Colonic mucosa (tissue), 4 donors: ENCODE measurements at regions not wholly inside any gene's neighbourhood (a gene's known extent, or its start where the extent isn't known, plus 50 kb on each side); places are given as distances from the start of the nearest gene placed in this dataset.

Experiments used
- DNase-seq: peaks from one replicate; pipeline ENCODE4 v3.0.0-alpha.2; 2020
- H3K27ac ChIP-seq: fragments of 200-600 bp; one replicate; pipeline ENCODE4 v1.8.0; 2021
- H3K27me3 ChIP-seq: fragments of 200-600 bp; one replicate; pipeline ENCODE4 v1.8.0; 2021
- H3K36me3 ChIP-seq: fragments of 200-600 bp; one replicate; pipeline ENCODE4 v1.8.0; 2021
- H3K4me1 ChIP-seq: fragments of 200-600 bp; one replicate; pipeline ENCODE4 v1.8.0; 2021; ENCODE audit warnings: mild to moderate bottlenecking
- H3K4me3 ChIP-seq: fragments of 200-600 bp; one replicate; pipeline ENCODE4 v1.8.0; 2021
- H3K9ac ChIP-seq, 2 donors: one replicate each; pipeline ENCODE4 v1.7.0; 2013; ENCODE audit warnings: control low read depth in 2 of 2, low read depth in 2 of 2, low read length in 2 of 2
- H3K9me3 ChIP-seq: fragments of 200-600 bp; one replicate; pipeline ENCODE4 v1.8.0; 2021
- intact Hi-C: fragments of 100-400 bp; cut with DNase I; formaldehyde crosslinking; loops from one replicate; pipeline ENCODE4 v1.14.1; 2022
- TF ChIP-seq, protein P1 (sequence below): fragments of 200-600 bp; IDR thresholded peaks from one replicate; pipeline ENCODE4 v1.8.0; 2022; ENCODE audit warnings: antibody characterized with exemption, mild to moderate bottlenecking
- donor health status: healthy.
- donor health status: DM: no; HTN: no; CAD: no.
- donor health status: DM: no; HTN: no; CAD: no.

DNA sequence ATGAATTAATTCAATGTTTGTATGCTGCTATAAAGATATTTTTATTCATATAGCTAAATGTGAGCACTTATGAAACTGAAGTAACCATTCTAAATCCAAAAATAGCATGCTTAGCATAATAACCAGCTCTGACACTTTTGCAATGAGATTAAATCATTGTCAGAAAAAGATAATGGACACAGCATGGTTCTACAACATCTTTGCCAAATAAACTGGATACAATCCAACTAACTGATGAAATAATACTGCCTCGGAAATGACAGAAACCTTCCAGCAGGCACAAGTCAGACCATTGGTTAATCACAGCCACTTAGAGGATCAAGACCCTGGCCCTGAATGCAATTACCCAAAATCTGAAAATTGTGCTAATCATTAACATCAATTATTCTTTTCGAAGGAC is 592.7 kb upstream of the ADGRL4 start:
- intact Hi-C loops = no loop called here

DNA sequence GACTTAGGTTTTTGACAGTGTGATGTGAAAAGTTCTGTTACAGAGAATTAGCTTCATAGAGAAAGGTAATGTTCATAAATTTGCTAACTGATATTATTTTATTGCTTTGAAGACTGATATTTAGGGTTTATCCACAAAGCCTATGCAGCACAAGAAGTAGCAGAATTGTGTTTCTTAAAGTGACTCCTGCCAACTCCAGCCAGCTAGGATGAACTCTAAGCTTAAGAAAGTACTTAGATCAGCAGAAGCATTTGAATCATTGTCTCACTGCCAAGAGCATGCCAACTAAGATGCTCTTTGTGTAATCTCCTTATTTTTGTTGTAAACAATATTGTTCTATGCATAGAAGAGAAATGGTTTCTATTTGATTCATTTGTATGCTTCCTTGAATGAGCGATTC is 589.4 kb upstream of the ADGRL4 start:
- Histone ChIP-seq H3K27me3 (no peaks in the 10 kb centered on the region), H3K9ac (no peak overlapping the region), H3K9me3 (no peaks in the 10 kb centered on the region), H3K4me1 (no peaks in the 10 kb centered on the region), H3K4me3 (no peak overlapping the region), H3K36me3 (no peaks in the 10 kb centered on the region), H3K27ac (no peak overlapping the region)
- intact Hi-C loops = no loop called here
- TF ChIP-seq, protein P1, sequence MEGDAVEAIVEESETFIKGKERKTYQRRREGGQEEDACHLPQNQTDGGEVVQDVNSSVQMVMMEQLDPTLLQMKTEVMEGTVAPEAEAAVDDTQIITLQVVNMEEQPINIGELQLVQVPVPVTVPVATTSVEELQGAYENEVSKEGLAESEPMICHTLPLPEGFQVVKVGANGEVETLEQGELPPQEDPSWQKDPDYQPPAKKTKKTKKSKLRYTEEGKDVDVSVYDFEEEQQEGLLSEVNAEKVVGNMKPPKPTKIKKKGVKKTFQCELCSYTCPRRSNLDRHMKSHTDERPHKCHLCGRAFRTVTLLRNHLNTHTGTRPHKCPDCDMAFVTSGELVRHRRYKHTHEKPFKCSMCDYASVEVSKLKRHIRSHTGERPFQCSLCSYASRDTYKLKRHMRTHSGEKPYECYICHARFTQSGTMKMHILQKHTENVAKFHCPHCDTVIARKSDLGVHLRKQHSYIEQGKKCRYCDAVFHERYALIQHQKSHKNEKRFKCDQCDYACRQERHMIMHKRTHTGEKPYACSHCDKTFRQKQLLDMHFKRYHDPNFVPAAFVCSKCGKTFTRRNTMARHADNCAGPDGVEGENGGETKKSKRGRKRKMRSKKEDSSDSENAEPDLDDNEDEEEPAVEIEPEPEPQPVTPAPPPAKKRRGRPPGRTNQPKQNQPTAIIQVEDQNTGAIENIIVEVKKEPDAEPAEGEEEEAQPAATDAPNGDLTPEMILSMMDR = no peak
- no peak for DNase-seq

More for the DNA sequence above, 592.7 kb upstream of the ADGRL4 start:
- no peak for DNase-seq
- H3K36me3 ChIP-seq = no peaks in the 10 kb centered on the region
- no peak overlapping the region for H3K27ac ChIP-seq
- no peaks in the 10 kb centered on the region for H3K4me1 ChIP-seq
- H3K9ac ChIP-seq = no peak overlapping the region
- H3K27me3 ChIP-seq = no peaks in the 10 kb centered on the region
- TF ChIP-seq, protein P1 = no peak
- no peak overlapping the region for H3K4me3 ChIP-seq
- no peaks in the 10 kb centered on the region for H3K9me3 ChIP-seq

DNA sequence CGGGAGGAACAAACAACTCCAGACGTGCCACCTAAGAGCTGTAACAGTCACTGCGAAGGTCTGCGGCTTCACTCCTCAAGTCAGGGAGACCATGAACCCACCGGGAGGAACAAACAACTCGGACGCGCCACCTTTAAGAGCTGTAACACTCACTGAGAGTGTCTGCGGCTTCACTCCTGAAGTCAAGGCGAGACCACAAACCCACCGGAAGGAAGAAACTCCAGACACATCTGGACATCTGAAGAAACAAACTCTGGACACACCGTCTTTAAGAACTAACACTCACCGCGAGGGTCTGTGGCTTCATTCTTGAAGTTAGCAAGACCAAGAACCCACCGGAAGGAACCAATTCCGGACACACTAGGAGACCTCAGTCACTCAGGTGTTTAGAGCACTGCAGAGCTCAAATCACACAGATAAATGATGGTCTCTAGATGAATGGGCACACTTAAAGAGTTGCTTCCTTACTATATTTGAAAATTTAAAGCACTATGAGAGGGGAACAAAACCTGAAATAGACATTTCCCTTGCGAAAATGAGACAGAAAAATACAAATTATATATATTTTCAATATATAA is 587.7 kb upstream of the ADGRL4 start:
- TF ChIP-seq, protein P1 = no peak
- intact Hi-C loops = no loop called here
- DNase-seq = no peak
- H3K4me1 ChIP-seq = no peaks in the 10 kb centered on the region
- H3K27me3 ChIP-seq = no peaks in the 10 kb centered on the region
- H3K27ac ChIP-seq = no peak overlapping the region
- H3K36me3 ChIP-seq = no peaks in the 10 kb centered on the region
- H3K9me3 ChIP-seq = no peaks in the 10 kb centered on the region
- H3K4me3 ChIP-seq = no peak overlapping the region
- H3K9ac ChIP-seq = no peak overlapping the region

DNA sequence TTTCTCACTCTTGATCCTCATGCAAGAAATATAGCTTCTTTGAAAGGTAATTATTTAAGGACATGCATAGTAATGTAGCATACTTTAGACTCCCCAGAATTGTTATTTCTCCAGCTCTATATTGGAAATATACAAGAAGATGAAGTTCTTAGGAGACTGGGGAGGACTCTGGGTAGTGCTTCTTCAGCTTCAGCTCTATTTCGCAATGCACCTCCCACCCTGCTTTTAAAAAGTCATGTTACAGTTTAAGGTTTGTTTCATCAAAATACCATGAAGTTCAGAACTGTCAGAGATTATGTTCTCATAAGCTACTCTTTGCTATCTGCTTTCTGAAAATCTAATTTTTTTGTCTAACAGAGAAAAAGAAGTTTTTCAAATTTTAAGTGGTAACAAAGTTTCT is 586.2 kb upstream of the ADGRL4 start:
- Histone ChIP-seq H3K4me1 (no peaks in the 10 kb centered on the region), H3K4me3 (no peak overlapping the region), H3K9me3 (no peaks in the 10 kb centered on the region), H3K27ac (no peak overlapping the region), H3K36me3 (no peaks in the 10 kb centered on the region), H3K27me3 (no peaks in the 10 kb centered on the region), H3K9ac (no peak overlapping the region)
- no peak for DNase-seq
- TF ChIP-seq, protein P1 = no peak
- intact Hi-C loops = no loop called here

DNA sequence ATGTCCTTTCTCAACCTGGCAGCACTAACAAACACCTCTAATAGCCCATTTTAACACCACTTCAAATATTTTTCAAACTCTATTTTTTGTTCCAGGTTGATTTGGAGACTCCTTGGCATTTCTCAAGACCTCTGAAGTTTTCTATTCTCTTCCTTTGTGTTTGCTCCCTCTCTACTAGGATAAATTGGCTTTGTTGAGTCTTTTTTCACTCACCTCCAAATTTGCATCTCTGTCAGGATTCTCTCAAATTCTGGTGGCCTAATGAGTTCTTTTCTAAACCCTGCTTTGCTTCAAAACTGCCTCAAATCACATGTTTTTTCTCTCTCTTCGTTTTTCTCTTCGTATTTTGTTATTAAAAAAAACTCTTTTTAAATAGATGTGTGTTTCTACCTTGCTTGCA is 582.2 kb upstream of the ADGRL4 start:
- Histone ChIP-seq H3K36me3 (no peaks in the 10 kb centered on the region), H3K27me3 (no peaks in the 10 kb centered on the region), H3K4me1 (no peaks in the 10 kb centered on the region), H3K9ac (no peak overlapping the region), H3K4me3 (no peak overlapping the region), H3K9me3 (no peaks in the 10 kb centered on the region), H3K27ac (no peak overlapping the region)
- TF ChIP-seq, protein P1 = no peak
- intact Hi-C loops = no loop called here
- no peak for DNase-seq
